ENCODE measurements at regions not wholly inside any gene's neighbourhood (a gene's known extent, or its start where the extent isn't known, plus 50 kb on each side); places are given as distances from the start of the nearest gene placed in this dataset.

GRCh38 chr5:121783700-121784099, 68.0 kb upstream of the FTMT start:
- no peak for DNase-seq (ENCODE audit: low read depth in 4 of 4, low spot score in 3 of 4)

DNA sequence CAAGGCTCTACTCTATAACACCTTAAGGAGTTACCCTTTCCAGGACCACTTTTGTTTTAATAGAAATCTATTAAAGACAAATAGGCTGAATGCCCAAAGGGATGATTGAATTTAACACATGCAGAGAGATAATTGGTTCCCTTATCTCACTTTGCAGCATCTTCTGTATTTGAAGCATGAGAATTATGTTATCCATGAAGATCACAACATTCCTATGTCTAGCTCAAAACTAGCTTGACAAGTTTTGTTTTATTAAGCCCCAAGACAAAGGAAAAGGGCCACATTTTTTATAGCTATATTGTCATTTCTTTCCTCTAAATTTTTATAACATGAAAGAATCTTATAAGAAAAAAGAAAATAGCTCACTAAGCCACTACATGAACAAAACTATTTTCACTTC, 57.9 kb upstream of the FTMT start:
- no peak for DNase-seq (ENCODE audit: low read depth in 4 of 4, low spot score in 3 of 4)

DNA sequence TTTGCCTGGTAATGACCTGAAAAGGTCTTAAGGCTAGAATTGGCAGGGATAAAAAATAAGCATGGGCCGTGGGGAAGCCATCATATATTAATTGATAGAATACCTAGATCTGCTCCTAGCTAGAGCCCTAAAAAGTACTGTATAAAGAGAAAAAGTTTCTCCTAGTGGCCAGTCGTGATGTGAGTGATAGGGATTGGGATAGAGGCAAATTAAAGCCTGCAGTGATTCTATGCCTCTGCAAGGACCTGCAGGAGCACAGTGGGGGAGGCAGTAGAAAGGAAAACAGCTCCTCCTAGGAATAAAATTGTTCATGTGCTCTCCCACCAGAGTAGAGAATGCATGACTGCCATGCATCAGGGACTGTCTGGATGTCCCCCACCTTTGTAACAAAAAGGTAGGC, 56.2 kb upstream of the FTMT start:
- DNase-seq (ENCODE audit: low read depth in 4 of 4, low spot score in 3 of 4): no peak

GRCh38 chr5:121797681-121798518, 53.8 kb upstream of the FTMT start:
- DNase-seq (ENCODE audit: low read depth in 4 of 4, low spot score in 3 of 4): no peak
